ENCODE measurements at regions not wholly inside any gene's neighbourhood (a gene's known extent, or its start where the extent isn't known, plus 50 kb on each side); places are given as distances from the start of the nearest gene placed in this dataset.
"Not testable (repeated sequence)": the region's sequence is repeated elsewhere in the genome, so short reads cannot be mapped to it uniquely, and the experiment has no call there.

DNA sequence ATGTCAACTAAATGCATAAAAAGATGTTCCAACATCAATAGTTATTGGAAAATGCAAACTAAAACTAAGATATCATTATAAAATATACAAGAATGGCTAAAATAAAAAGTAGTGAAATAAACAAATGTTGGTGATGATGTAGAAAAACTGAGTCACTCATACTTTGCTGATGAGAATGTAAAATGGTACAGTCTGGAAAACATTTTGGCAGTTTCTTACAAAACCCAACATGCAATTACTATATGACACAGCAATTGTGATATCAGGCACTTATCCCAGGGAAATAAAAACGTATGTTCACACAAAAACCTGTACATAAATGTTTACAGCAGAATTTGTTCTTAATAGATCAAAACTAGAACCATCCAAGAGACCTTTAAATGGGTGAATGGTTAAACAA is 182.6 kb downstream of the RTL9 start:
- TF ChIP-seq, protein P1, sequence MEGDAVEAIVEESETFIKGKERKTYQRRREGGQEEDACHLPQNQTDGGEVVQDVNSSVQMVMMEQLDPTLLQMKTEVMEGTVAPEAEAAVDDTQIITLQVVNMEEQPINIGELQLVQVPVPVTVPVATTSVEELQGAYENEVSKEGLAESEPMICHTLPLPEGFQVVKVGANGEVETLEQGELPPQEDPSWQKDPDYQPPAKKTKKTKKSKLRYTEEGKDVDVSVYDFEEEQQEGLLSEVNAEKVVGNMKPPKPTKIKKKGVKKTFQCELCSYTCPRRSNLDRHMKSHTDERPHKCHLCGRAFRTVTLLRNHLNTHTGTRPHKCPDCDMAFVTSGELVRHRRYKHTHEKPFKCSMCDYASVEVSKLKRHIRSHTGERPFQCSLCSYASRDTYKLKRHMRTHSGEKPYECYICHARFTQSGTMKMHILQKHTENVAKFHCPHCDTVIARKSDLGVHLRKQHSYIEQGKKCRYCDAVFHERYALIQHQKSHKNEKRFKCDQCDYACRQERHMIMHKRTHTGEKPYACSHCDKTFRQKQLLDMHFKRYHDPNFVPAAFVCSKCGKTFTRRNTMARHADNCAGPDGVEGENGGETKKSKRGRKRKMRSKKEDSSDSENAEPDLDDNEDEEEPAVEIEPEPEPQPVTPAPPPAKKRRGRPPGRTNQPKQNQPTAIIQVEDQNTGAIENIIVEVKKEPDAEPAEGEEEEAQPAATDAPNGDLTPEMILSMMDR (IDR thresholded peaks at IDR 0.05; ENCODE audit: partially characterized antibody, unreplicated experiment) = no peak
- Mint-ChIP-seq H3K9me3 (ENCODE audit: unreplicated experiment) (no peaks in the 10 kb centered on the region), H3K27me3 (ENCODE audit: unreplicated experiment) (peaks cover 1% of the 10 kb centered on the region), H3K4me1 (ENCODE audit: low read depth, unreplicated experiment) (no peaks in the 10 kb centered on the region), H3K27ac (ENCODE audit: unreplicated experiment) (no peak overlapping the region), H3K36me3 (ENCODE audit: unreplicated experiment) (no peaks in the 10 kb centered on the region), H3K4me3 (ENCODE audit: unreplicated experiment) (no peak overlapping the region)
- DNase-seq = no peak

DNA sequence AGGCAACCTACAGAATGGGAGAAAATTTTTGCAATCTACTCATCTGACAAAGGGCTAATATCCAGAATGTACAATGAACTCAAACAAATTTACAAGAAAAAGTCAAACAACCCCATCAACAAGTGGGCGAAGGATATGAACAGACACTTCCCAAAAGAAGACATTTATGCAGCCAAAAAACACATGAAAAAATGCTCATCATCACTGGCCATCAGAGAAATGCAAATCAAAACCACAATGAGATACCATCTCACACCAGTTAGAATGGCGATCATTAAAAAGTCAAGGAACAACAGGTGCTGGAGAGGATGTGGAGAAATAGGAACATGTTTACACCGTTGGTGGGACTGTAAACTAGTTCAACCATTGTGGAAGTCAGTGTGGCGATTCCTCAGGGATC is 192.2 kb downstream of the RTL9 start:
- not testable (repeated sequence) for H3K4me1 Mint-ChIP-seq (ENCODE audit: low read depth, unreplicated experiment); H3K4me3 Mint-ChIP-seq (ENCODE audit: unreplicated experiment); DNase-seq; H3K9me3 Mint-ChIP-seq (ENCODE audit: unreplicated experiment); H3K27me3 Mint-ChIP-seq (ENCODE audit: unreplicated experiment); H3K36me3 Mint-ChIP-seq (ENCODE audit: unreplicated experiment); H3K27ac Mint-ChIP-seq (ENCODE audit: unreplicated experiment)

DNA sequence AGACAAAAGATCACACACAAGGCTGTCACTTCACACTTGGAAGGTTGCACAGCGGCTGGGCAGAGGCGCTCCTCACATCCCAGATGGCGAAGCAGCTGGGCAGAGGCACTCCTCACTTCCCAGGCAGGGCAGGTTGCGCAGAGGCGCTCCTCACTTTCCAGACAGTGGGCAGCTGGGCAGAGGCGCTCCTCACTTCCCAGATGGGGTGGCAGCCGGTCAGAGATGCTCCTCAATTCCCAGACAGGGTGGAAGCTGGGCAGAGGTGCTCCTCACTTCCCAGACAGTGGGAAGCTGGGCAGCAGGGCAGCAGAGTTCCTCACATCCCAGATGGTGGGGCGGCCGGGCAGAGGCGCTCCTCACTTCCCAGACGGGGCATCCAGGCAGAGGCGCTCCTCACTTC is 199.2 kb downstream of the RTL9 start:
- Mint-ChIP-seq H3K36me3 (ENCODE audit: unreplicated experiment) (peaks cover 14% of the 10 kb centered on the region), H3K27ac (ENCODE audit: unreplicated experiment) (no peak overlapping the region), H3K4me3 (ENCODE audit: unreplicated experiment) (no peak overlapping the region), H3K27me3 (ENCODE audit: unreplicated experiment) (peaks cover 6% of the 10 kb centered on the region), H3K4me1 (ENCODE audit: low read depth, unreplicated experiment) (no peaks in the 10 kb centered on the region), H3K9me3 (ENCODE audit: unreplicated experiment) (peaks cover 5% of the 10 kb centered on the region)
- TF ChIP-seq, protein P1 (IDR thresholded peaks at IDR 0.05; ENCODE audit: partially characterized antibody, unreplicated experiment) = no peak
- DNase-seq = no peak

DNA sequence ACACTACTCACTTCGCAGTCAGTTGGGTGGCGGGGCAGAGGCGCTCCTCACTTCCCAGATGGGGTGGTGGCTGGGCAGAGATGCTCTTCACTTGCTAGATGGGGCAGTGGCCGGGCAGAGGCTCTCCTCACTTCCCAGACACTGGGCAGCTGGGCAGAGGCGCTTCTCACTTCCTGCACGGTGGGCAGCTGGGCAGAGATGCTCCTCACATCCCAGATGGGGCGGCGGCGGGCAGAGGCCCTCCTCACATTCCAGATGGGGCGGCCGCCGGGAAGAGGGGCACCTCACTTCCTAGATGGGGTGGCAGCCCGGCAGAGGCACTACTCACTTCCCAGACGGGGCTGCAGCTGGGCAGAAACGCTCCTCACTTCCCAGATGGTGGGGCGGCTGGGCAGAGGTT is 199.8 kb downstream of the RTL9 start:
- Mint-ChIP-seq H3K36me3 (ENCODE audit: unreplicated experiment) (peaks cover 15% of the 10 kb centered on the region), H3K9me3 (ENCODE audit: unreplicated experiment) (peaks cover 5% of the 10 kb centered on the region), H3K27me3 (ENCODE audit: unreplicated experiment) (peaks cover 6% of the 10 kb centered on the region), H3K4me1 (ENCODE audit: low read depth, unreplicated experiment) (no peaks in the 10 kb centered on the region), H3K27ac (ENCODE audit: unreplicated experiment) (no peak overlapping the region), H3K4me3 (ENCODE audit: unreplicated experiment) (no peak overlapping the region)
- no peak for DNase-seq
- TF ChIP-seq, protein P1 (IDR thresholded peaks at IDR 0.05; ENCODE audit: partially characterized antibody, unreplicated experiment) = no peak

DNA sequence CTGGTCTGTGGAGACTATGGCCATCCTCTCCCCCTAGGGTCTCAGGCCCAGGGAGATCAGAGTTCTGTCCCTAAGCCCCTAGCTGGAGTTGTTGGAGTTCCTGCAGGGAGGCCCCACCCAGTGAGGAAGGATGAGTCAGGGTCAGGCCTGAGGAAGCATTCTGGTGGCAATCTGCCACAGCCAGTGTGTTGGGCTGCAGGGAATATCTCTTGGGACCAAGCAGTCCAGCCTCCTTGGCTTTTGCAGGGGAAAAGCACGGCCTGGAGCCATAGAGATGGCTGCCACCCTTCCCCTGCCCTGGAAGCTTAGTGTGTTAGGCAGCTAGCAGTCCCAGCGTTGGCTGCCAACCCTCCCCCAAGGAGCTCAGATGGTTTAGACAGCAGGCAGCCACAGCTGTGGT is 202.4 kb downstream of the RTL9 start:
- peaks cover 6% of the 10 kb centered on the region for H3K27me3 Mint-ChIP-seq (ENCODE audit: unreplicated experiment)
- TF ChIP-seq, protein P1 (IDR thresholded peaks at IDR 0.05; ENCODE audit: partially characterized antibody, unreplicated experiment) = no peak
- H3K4me1 Mint-ChIP-seq (ENCODE audit: low read depth, unreplicated experiment) = no peaks in the 10 kb centered on the region

DNA sequence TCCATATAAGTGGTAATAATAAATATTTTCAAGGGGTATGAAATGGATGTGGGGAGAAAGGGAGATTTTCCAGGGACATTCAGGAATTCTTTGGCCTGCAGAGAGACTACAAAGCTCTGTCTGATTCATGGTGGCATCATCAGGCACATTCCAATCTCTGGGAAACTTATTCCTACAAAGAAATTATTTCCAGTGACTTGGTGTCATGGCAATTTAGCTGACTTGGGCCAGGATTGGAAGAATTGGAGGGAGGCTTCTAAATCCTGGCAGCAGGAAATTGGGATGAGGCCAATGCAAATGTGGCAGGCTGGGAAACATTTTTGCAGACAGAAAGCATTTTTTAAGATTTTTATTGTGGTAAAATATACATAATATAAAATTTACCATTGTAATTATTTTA is 204.6 kb downstream of the RTL9 start:
- Mint-ChIP-seq H3K4me1 (ENCODE audit: low read depth, unreplicated experiment) (no peaks in the 10 kb centered on the region), H3K4me3 (ENCODE audit: unreplicated experiment) (no peak overlapping the region), H3K36me3 (ENCODE audit: unreplicated experiment) (peaks cover 15% of the 10 kb centered on the region), H3K27ac (ENCODE audit: unreplicated experiment) (no peak overlapping the region), H3K9me3 (ENCODE audit: unreplicated experiment) (peaks cover 3% of the 10 kb centered on the region), H3K27me3 (ENCODE audit: unreplicated experiment) (peaks cover 3% of the 10 kb centered on the region)
- DNase-seq = no peak
- TF ChIP-seq, protein P1 (IDR thresholded peaks at IDR 0.05; ENCODE audit: partially characterized antibody, unreplicated experiment) = no peak

More for the DNA sequence above, 202.4 kb downstream of the RTL9 start:
- Mint-ChIP-seq H3K36me3 (ENCODE audit: unreplicated experiment) (peaks cover 15% of the 10 kb centered on the region), H3K27ac (ENCODE audit: unreplicated experiment) (no peak overlapping the region), H3K4me3 (ENCODE audit: unreplicated experiment) (no peak overlapping the region), H3K9me3 (ENCODE audit: unreplicated experiment) (peaks cover 5% of the 10 kb centered on the region)
- DNase-seq = no peak

Measured in glutamatergic neuron (in vitro differentiated cells).